ACC112 (cell line): ENCODE measurements at regions not wholly inside any gene's neighbourhood (a gene's known extent, or its start where the extent isn't known, plus 50 kb on each side); places are given as distances from the start of the nearest gene placed in this dataset.

Source experiments
- H2AFZ ChIP-seq: fragments of 200-600 bp; sonication (generic); one replicate; pipeline ENCODE4 v1.6.0; 2017; ENCODE audit warnings: antibody characterized with exemption, low read length; ENCODE audit not compliant: unreplicated experiment
- H3K27ac ChIP-seq: fragments of 200-600 bp; sonication (generic); 2 replicates; pipeline ENCODE4 v1.5.1; 2014; ENCODE audit warnings: low read depth, mild to moderate bottlenecking, antibody characterized with exemption, low read length, moderate library complexity
- H3K27me3 ChIP-seq: fragments of 200-600 bp; sonication (generic); 2 replicates; pipeline ENCODE4 v1.6.1; 2014; ENCODE audit warnings: mild to moderate bottlenecking, antibody characterized with exemption, low read length, moderate library complexity, mixed read lengths; ENCODE audit not compliant: insufficient read depth
- H3K36me3 ChIP-seq: fragments of 200-600 bp; sonication (generic); 2 replicates; pipeline ENCODE4 v1.6.1; 2016; ENCODE audit warnings: mild to moderate bottlenecking, antibody characterized with exemption, low read length, moderate library complexity, mixed read lengths; ENCODE audit not compliant: insufficient read depth
- H3K4me1 ChIP-seq: fragments of 200-600 bp; sonication (generic); one replicate; pipeline ENCODE4 v1.6.1; 2016; ENCODE audit warnings: low read length, mixed read lengths; ENCODE audit not compliant: insufficient read depth, unreplicated experiment, control insufficient read depth
- H3K4me3 ChIP-seq: fragments of 200-600 bp; sonication (generic); 2 replicates; pipeline ENCODE4 v1.5.1; 2014; ENCODE audit warnings: mild to moderate bottlenecking, low read depth, low read length
- H3K79me2 ChIP-seq: fragments of 200-600 bp; sonication (generic); one replicate; pipeline ENCODE4 v1.6.0; 2016; ENCODE audit warnings: low read length; ENCODE audit not compliant: control insufficient read depth, unreplicated experiment, insufficient read depth

DNA sequence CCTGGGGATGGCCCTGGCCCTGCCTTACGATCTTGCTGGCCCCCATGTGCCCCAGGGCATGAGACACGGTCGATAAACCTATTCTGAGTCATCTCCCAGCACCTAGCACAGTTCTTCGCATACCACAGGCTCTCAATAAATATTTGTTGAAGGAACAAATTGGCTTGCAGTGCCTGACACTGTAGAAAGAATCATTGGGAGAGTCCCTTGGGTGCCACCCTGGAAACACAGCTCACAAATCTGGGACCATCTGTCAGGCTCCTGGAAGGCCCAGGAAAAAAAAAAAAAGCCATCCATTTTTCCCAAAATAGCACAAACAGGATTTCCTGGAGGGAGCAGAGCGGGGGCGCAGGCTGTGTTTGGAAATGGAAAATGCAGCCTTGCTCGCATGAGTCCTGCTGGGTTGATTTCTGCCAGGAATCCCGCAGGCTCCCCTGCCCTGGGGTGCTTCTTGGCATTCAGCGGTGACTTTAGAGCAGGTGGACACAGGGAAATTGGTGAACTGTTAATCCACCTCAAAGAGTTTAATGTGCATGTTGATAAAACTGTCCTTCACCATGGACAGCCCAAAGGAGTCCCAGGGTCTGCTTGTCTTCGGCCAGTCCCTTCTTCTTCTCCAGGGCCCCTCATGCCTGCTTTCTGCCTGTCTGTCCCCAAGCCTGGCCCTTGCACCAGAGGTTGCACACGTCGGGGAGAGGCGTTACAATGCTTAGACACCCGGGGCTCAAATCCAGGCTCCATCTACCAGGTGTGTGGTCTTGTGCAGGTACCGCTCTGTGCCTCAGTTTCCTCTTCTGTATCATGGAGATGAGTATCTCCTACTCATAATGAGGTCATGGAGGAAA is 106.1 kb upstream of the RFLNA start:
- Histone ChIP-seq H3K27me3 (no peaks in the 10 kb centered on the region; the same call in 1 of the 2 replicates), H3K4me1 (no peaks in the 10 kb centered on the region), H3K27ac (no peak overlapping the region)

DNA sequence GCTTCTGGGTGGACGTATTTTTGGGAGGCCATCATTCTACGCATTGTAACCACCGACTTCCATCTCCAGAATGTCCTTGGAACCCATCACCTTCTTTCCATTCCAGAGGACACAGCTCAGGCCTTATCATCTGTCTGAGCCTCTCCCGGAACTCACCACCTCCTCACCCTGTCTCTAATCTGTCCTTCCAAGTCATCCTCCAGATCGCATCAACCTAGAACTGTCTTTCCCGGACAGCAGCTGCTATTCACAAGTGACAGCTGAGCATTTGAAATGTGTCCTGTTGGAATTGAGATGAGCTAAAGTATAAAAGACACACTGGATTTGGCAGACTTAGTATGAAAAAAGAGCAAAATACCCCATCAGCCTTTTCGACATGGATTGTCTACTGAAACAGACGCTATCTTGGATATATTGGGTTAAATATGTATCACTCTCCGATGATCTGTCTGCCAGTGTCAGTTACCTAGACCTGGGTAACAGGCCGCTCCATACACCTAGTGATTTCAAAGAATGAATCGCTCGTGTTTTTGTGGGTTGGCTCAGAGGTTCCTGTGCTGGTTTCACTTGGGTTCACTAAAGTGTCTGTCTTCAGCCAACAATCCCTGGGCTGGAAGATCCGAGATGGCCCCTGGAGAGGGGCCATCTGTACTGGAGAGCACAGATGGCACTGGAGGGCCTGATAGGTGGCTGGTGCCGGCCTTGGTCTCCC is 104.4 kb upstream of the RFLNA start:
- Histone ChIP-seq H3K27me3 (peaks cover under 1% of the 10 kb centered on the region; the same call in 1 of the 2 replicates), H3K27ac (no peak overlapping the region), H2AFZ (no peak overlapping the region)

More for the DNA sequence above, 106.1 kb upstream of the RFLNA start:
- H3K4me3 ChIP-seq: no peak overlapping the region
- no peaks in the 10 kb centered on the region for H3K79me2 ChIP-seq
- H2AFZ ChIP-seq: no peak overlapping the region
- no peaks in the 10 kb centered on the region for H3K36me3 ChIP-seq

GRCh38 chr12:124191024-124191359 is 103.9 kb upstream of the RFLNA start:
- H3K27me3 ChIP-seq: peaks cover 4% of the 10 kb centered on the region; the same call in 1 of the 2 replicates
- H2AFZ ChIP-seq: no peak overlapping the region
- no peaks in the 10 kb centered on the region for H3K79me2 ChIP-seq
- H3K27ac ChIP-seq: no peak overlapping the region
- no peak overlapping the region for H3K4me3 ChIP-seq
- H3K36me3 ChIP-seq: no peaks in the 10 kb centered on the region
- no peaks in the 10 kb centered on the region for H3K4me1 ChIP-seq

More for the DNA sequence above, 104.4 kb upstream of the RFLNA start:
- no peaks in the 10 kb centered on the region for H3K36me3 ChIP-seq
- no peak overlapping the region for H3K4me3 ChIP-seq
- H3K79me2 ChIP-seq: no peaks in the 10 kb centered on the region
- no peaks in the 10 kb centered on the region for H3K4me1 ChIP-seq

- H3K27ac ChIP-seq: no peak overlapping the region
- no peak overlapping the region for H3K4me3 ChIP-seq
- H3K4me1 ChIP-seq: no peaks in the 10 kb centered on the region
- no peaks in the 10 kb centered on the region for H3K79me2 ChIP-seq
- H3K36me3 ChIP-seq: no peaks in the 10 kb centered on the region
- peaks cover 4% of the 10 kb centered on the region; the same call in 1 of the 2 replicates for H3K27me3 ChIP-seq
- H2AFZ ChIP-seq: no peak overlapping the region
These were observed 102.9 kb upstream of the RFLNA start for GRCh38 chr12:124191966-124192365.

GRCh38 chr12:124194264-124194892 is 100.5 kb upstream of the RFLNA start:
- no peak overlapping the region for H3K27ac ChIP-seq

GRCh38 chr12:124194893-124195566 is 99.9 kb upstream of the RFLNA start:
- Histone ChIP-seq H3K4me1 (no peaks in the 10 kb centered on the region), H3K4me3 (no peak overlapping the region), H3K27ac (no peak overlapping the region), H3K79me2 (no peaks in the 10 kb centered on the region), H3K36me3 (no peaks in the 10 kb centered on the region), H2AFZ (no peak overlapping the region), H3K27me3 (peaks cover 12% of the 10 kb centered on the region; the same call in 1 of the 2 replicates)

More at GRCh38 chr12:124194264-124194892, 100.5 kb upstream of the RFLNA start:
- no peak overlapping the region for H3K4me3 ChIP-seq
- no peaks in the 10 kb centered on the region for H3K36me3 ChIP-seq
- no peaks in the 10 kb centered on the region for H3K79me2 ChIP-seq
- H3K4me1 ChIP-seq: no peaks in the 10 kb centered on the region
- H2AFZ ChIP-seq: no peak overlapping the region
- H3K27me3 ChIP-seq: peaks cover 10% of the 10 kb centered on the region; the same call in 1 of the 2 replicates

GRCh38 chr12:124195567-124195942 is 99.3 kb upstream of the RFLNA start:
- Histone ChIP-seq H3K4me3 (no peak overlapping the region), H3K79me2 (no peaks in the 10 kb centered on the region), H3K4me1 (no peaks in the 10 kb centered on the region)

GRCh38 chr12:124196236-124196635 is 98.7 kb upstream of the RFLNA start:
- no peak overlapping the region for H3K4me3 ChIP-seq
- H3K36me3 ChIP-seq: no peaks in the 10 kb centered on the region
- H3K27ac ChIP-seq: no peak overlapping the region
- no peaks in the 10 kb centered on the region for H3K79me2 ChIP-seq
- no peaks in the 10 kb centered on the region for H3K4me1 ChIP-seq
- H3K27me3 ChIP-seq: peaks cover 17% of the 10 kb centered on the region
- no peak overlapping the region for H2AFZ ChIP-seq

More at GRCh38 chr12:124195567-124195942, 99.3 kb upstream of the RFLNA start:
- H3K27me3 ChIP-seq: peaks cover 12% of the 10 kb centered on the region; the same call in 1 of the 2 replicates
- no peak overlapping the region for H3K27ac ChIP-seq
- no peak overlapping the region for H2AFZ ChIP-seq
- no peaks in the 10 kb centered on the region for H3K36me3 ChIP-seq

GRCh38 chr12:124201248-124201647 is 93.6 kb upstream of the RFLNA start:
- H3K27me3 ChIP-seq: peaks cover 32% of the 10 kb centered on the region

DNA sequence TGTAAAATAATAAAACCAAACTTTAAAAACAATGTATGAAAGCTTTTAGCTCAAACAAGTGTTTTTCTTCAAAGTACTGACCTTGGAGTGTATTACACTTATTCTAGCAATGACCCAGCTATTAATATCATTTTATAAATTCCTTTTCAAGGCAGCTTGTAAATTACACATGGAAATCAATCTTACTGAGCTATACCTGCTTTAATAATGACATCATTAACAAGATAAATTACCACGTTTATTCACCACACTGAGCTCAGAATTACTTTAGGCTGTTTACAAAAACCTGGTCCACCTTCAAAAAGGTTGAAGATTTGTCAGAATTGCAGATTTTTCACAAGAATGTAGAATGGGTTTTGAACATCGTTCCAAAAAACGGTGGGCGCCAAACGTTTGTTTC is 91.7 kb upstream of the RFLNA start:
- no peaks in the 10 kb centered on the region for H3K36me3 ChIP-seq

More at GRCh38 chr12:124201248-124201647, 93.6 kb upstream of the RFLNA start:
- H3K36me3 ChIP-seq: no peaks in the 10 kb centered on the region
- no peaks in the 10 kb centered on the region for H3K79me2 ChIP-seq
- H2AFZ ChIP-seq: no peak overlapping the region
- H3K4me3 ChIP-seq: no peak overlapping the region
- H3K4me1 ChIP-seq: no peaks in the 10 kb centered on the region
- no peak overlapping the region for H3K27ac ChIP-seq

More for the DNA sequence above, 91.7 kb upstream of the RFLNA start:
- Histone ChIP-seq H2AFZ (no peak overlapping the region), H3K4me1 (no peaks in the 10 kb centered on the region), H3K4me3 (no peak overlapping the region), H3K79me2 (no peaks in the 10 kb centered on the region), H3K27me3 (peaks cover 48% of the 10 kb centered on the region), H3K27ac (no peak overlapping the region)
